Ishikawa (cell line): ENCODE measurements at regions not wholly inside any gene's neighbourhood (a gene's known extent, or its start where the extent isn't known, plus 50 kb on each side); places are given as distances from the start of the nearest gene placed in this dataset.

Source experiments
- EP300 ChIP-seq: IDR thresholded peaks from 2 replicates; pipeline ENCODE4 v1.6.1; 2012; ENCODE audit warnings: borderline replicate concordance
- FOXM1 ChIP-seq: IDR thresholded peaks from 2 replicates; pipeline ENCODE4 v1.6.1; 2012; ENCODE audit warnings: low read depth, borderline replicate concordance
- RAD21 ChIP-seq: IDR thresholded peaks from 2 replicates; pipeline ENCODE4 v1.6.1; 2012; ENCODE audit warnings: low read depth
- TAF1 ChIP-seq: IDR thresholded peaks from 2 replicates; pipeline ENCODE4 v1.6.1; 2012; ENCODE audit warnings: low read depth, mild to moderate bottlenecking
- TEAD4 ChIP-seq: IDR thresholded peaks from 2 replicates; pipeline ENCODE4 v1.6.1; 2012
- TF ChIP-seq, protein P1 (sequence below): IDR thresholded peaks from 2 replicates; pipeline ENCODE4 v1.6.1; 2012

DNA sequence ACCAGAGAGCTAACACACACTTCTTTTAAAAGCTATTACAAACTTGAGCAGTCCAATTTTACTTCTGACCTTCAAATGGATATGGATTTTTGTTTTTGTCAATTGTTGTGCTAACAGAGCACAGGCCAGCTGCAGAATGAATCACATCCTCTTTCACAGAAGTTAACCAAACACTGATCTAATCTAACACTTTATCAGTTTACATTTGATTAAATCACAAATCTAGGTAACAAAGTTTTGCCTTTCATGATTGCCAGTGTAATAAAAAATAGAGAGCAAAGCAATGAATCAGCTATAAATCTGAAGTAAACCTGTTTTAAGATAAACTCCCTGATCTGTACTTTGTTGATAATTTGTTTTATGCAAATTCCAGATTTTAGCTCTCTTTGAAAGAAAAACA lies 273.1 kb upstream of the RGS6 start:
- TF ChIP-seq, protein P1, sequence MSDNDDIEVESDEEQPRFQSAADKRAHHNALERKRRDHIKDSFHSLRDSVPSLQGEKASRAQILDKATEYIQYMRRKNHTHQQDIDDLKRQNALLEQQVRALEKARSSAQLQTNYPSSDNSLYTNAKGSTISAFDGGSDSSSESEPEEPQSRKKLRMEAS, result no peak
- no peak for TF ChIP-seq TEAD4
- TF ChIP-seq RAD21, result no peak
- no peak for TF ChIP-seq FOXM1
- no peak for TF ChIP-seq EP300
- no peak for TF ChIP-seq TAF1
